Adrenal gland (tissue), 5 donors: ENCODE measurements at regions not wholly inside any gene's neighbourhood (a gene's known extent, or its start where the extent isn't known, plus 50 kb on each side); places are given as distances from the start of the nearest gene placed in this dataset.

ENCODE experiments used
- POLR2A ChIP-seq, 2 donors: fragments of 450-650 bp; IDR thresholded peaks; one replicate each; pipeline ENCODE4 v1.6.1; 2017; ENCODE audit warnings: antibody characterized with exemption in 2 of 2, mild to moderate bottlenecking in 2 of 2, moderate library complexity in 1 of 2
- TF ChIP-seq, protein P1 (sequence below), 6 experiments: fragments of 450-650 bp in 4 of 6; fragments of 200-600 bp in 2 of 6; sonication (generic) in 1 of 6; IDR thresholded peaks; 1 replicate in 5 of 6; 2 replicates in 1 of 6; pipeline versions ENCODE4 v1.5.1 to v1.8.0; 2016 to 2021; ENCODE audit warnings: antibody characterized with exemption in 6 of 6, mild to moderate bottlenecking in 2 of 6, moderate library complexity in 1 of 6
- donor health status: DM: no; HTN: no; CAD: no.

- TF ChIP-seq, protein P1, sequence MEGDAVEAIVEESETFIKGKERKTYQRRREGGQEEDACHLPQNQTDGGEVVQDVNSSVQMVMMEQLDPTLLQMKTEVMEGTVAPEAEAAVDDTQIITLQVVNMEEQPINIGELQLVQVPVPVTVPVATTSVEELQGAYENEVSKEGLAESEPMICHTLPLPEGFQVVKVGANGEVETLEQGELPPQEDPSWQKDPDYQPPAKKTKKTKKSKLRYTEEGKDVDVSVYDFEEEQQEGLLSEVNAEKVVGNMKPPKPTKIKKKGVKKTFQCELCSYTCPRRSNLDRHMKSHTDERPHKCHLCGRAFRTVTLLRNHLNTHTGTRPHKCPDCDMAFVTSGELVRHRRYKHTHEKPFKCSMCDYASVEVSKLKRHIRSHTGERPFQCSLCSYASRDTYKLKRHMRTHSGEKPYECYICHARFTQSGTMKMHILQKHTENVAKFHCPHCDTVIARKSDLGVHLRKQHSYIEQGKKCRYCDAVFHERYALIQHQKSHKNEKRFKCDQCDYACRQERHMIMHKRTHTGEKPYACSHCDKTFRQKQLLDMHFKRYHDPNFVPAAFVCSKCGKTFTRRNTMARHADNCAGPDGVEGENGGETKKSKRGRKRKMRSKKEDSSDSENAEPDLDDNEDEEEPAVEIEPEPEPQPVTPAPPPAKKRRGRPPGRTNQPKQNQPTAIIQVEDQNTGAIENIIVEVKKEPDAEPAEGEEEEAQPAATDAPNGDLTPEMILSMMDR (IDR thresholded peaks at IDR 0.05), result no peak
- TF ChIP-seq POLR2A (IDR thresholded peaks at IDR 0.05), result no peak
Observed at GRCh38 chr1:57707631-57708030, 283.8 kb upstream of the DAB1 start.
